IPS-18a (cell line): ENCODE measurements at regions not wholly inside any gene's neighbourhood (a gene's known extent, or its start where the extent isn't known, plus 50 kb on each side); places are given as distances from the start of the nearest gene placed in this dataset.
A peak's percentile ranks its signal among the peaks of the same experiment; 100 is the strongest.
"Not testable (repeated sequence)": the region's sequence is repeated elsewhere in the genome, so short reads cannot be mapped to it uniquely, and the experiment has no call there.

Source experiments
- H3K27ac ChIP-seq: one replicate; pipeline ENCODE4 v1.5.1; 2013; ENCODE audit warnings: low read length
- H3K27me3 ChIP-seq: one replicate; pipeline ENCODE4 v1.6.1; 2013; ENCODE audit warnings: mild to moderate bottlenecking, low read length; ENCODE audit not compliant: control insufficient read depth, insufficient read depth
- H3K36me3 ChIP-seq: one replicate; pipeline ENCODE4 v1.6.1; 2013; ENCODE audit warnings: low read depth, low read length; ENCODE audit not compliant: control insufficient read depth
- H3K4me1 ChIP-seq: one replicate; pipeline ENCODE4 v1.6.1; 2013; ENCODE audit warnings: low read depth, low read length; ENCODE audit not compliant: control insufficient read depth
- H3K4me3 ChIP-seq: one replicate; pipeline ENCODE4 v1.5.1; 2013; ENCODE audit warnings: low read length
- H3K9ac ChIP-seq: one replicate; pipeline ENCODE4 v1.6.1; 2013; ENCODE audit warnings: mild to moderate bottlenecking, low read length, moderate library complexity
- H3K9me3 ChIP-seq: one replicate; pipeline ENCODE4 v1.6.1; 2013; ENCODE audit warnings: low read depth, low read length; ENCODE audit not compliant: control insufficient read depth

GRCh38 chr6:56796196-56796532 is 153.5 kb upstream of the DST start:
- peak overlapping the region; percentile 26 for H3K27ac ChIP-seq
- H3K36me3 ChIP-seq: no peaks in the 10 kb centered on the region
- H3K4me1 ChIP-seq: peaks cover 41% of the 10 kb centered on the region
- no peaks in the 10 kb centered on the region for H3K9me3 ChIP-seq
- no peak overlapping the region for H3K9ac ChIP-seq
- H3K4me3 ChIP-seq: no peak overlapping the region
- H3K27me3 ChIP-seq: no peaks in the 10 kb centered on the region

GRCh38 chr6:56795466-56796195 is 152.9 kb upstream of the DST start:
- Histone ChIP-seq H3K9me3 (no peaks in the 10 kb centered on the region), H3K27me3 (no peaks in the 10 kb centered on the region), H3K36me3 (no peaks in the 10 kb centered on the region), H3K4me3 (peak overlapping the region; percentile 7), H3K27ac (peak overlapping the region; percentile 26), H3K4me1 (peaks cover 41% of the 10 kb centered on the region), H3K9ac (no peak overlapping the region)

GRCh38 chr6:56794421-56794820 is 151.7 kb upstream of the DST start:
- Histone ChIP-seq H3K36me3 (no peaks in the 10 kb centered on the region), H3K9me3 (no peaks in the 10 kb centered on the region), H3K27ac (peak overlapping the region; percentile 70), H3K9ac (no peak overlapping the region), H3K4me1 (peaks cover 41% of the 10 kb centered on the region), H3K27me3 (no peaks in the 10 kb centered on the region), H3K4me3 (peak overlapping the region; percentile 42)

GRCh38 chr6:56793938-56794337 is 151.2 kb upstream of the DST start:
- Histone ChIP-seq H3K4me3 (peak overlapping the region; percentile 42), H3K9ac (no peak overlapping the region), H3K27ac (peak overlapping the region; percentile 70), H3K9me3 (no peaks in the 10 kb centered on the region), H3K27me3 (no peaks in the 10 kb centered on the region), H3K4me1 (peaks cover 41% of the 10 kb centered on the region), H3K36me3 (no peaks in the 10 kb centered on the region)

GRCh38 chr6:56790414-56790813 is 147.7 kb upstream of the DST start:
- no peak overlapping the region for H3K27ac ChIP-seq
- H3K27me3 ChIP-seq: no peaks in the 10 kb centered on the region
- no peak overlapping the region for H3K4me3 ChIP-seq
- peaks cover 24% of the 10 kb centered on the region for H3K4me1 ChIP-seq
- H3K36me3 ChIP-seq: no peaks in the 10 kb centered on the region
- no peak overlapping the region for H3K9ac ChIP-seq
- H3K9me3 ChIP-seq: no peaks in the 10 kb centered on the region

GRCh38 chr6:56789879-56790278 is 147.2 kb upstream of the DST start:
- no peak overlapping the region for H3K27ac ChIP-seq
- H3K9me3 ChIP-seq: no peaks in the 10 kb centered on the region
- H3K9ac ChIP-seq: no peak overlapping the region
- H3K4me3 ChIP-seq: no peak overlapping the region
- H3K36me3 ChIP-seq: no peaks in the 10 kb centered on the region
- no peaks in the 10 kb centered on the region for H3K27me3 ChIP-seq
- H3K4me1 ChIP-seq: peaks cover 19% of the 10 kb centered on the region

GRCh38 chr6:56789342-56789741 is 146.7 kb upstream of the DST start:
- Histone ChIP-seq H3K36me3 (no peaks in the 10 kb centered on the region), H3K27me3 (no peaks in the 10 kb centered on the region), H3K4me1 (peaks cover 14% of the 10 kb centered on the region), H3K4me3 (no peak overlapping the region), H3K27ac (no peak overlapping the region), H3K9me3 (no peaks in the 10 kb centered on the region), H3K9ac (no peak overlapping the region)

GRCh38 chr6:56787209-56787608 is 144.5 kb upstream of the DST start:
- Histone ChIP-seq H3K4me3 (no peak overlapping the region), H3K9me3 (no peaks in the 10 kb centered on the region), H3K27ac (no peak overlapping the region), H3K36me3 (no peaks in the 10 kb centered on the region), H3K4me1 (no peaks in the 10 kb centered on the region), H3K27me3 (no peaks in the 10 kb centered on the region), H3K9ac (no peak overlapping the region)

GRCh38 chr6:56786256-56786655 is 143.6 kb upstream of the DST start:
- H3K36me3 ChIP-seq: no peaks in the 10 kb centered on the region
- H3K27me3 ChIP-seq: no peaks in the 10 kb centered on the region
- H3K27ac ChIP-seq: no peak overlapping the region
- H3K4me3 ChIP-seq: no peak overlapping the region
- H3K9ac ChIP-seq: no peak overlapping the region
- no peaks in the 10 kb centered on the region for H3K4me1 ChIP-seq
- H3K9me3 ChIP-seq: no peaks in the 10 kb centered on the region

GRCh38 chr6:56785536-56785935 is 142.8 kb upstream of the DST start:
- not testable (repeated sequence) for H3K9me3 ChIP-seq, H3K4me1 ChIP-seq, H3K27ac ChIP-seq, H3K27me3 ChIP-seq, H3K9ac ChIP-seq, H3K36me3 ChIP-seq
- peak overlapping the region; percentile 40 for H3K4me3 ChIP-seq

- not testable (repeated sequence) for H3K9me3 ChIP-seq
Measured at GRCh38 chr6:56780109-56780508, 137.4 kb upstream of the DST start.

GRCh38 chr6:56778503-56778902 is 135.8 kb upstream of the DST start:
- not testable (repeated sequence) for H3K36me3 ChIP-seq, H3K9ac ChIP-seq, H3K9me3 ChIP-seq

More at GRCh38 chr6:56780109-56780508, 137.4 kb upstream of the DST start:
- not testable (repeated sequence) for H3K9ac ChIP-seq, H3K27me3 ChIP-seq, H3K27ac ChIP-seq, H3K4me3 ChIP-seq, H3K36me3 ChIP-seq
- peaks cover 20% of the 10 kb centered on the region for H3K4me1 ChIP-seq

More at GRCh38 chr6:56778503-56778902, 135.8 kb upstream of the DST start:
- H3K4me1 ChIP-seq: peaks cover 24% of the 10 kb centered on the region
- H3K4me3 ChIP-seq, H3K27ac ChIP-seq, H3K27me3 ChIP-seq: not testable (repeated sequence)
